ENCODE measurements at regions not wholly inside any gene's neighbourhood (a gene's known extent, or its start where the extent isn't known, plus 50 kb on each side); places are given as distances from the start of the nearest gene placed in this dataset.

GRCh38 chr2:146246736-146247523 lies 1597.9 kb upstream of the ACVR2A start:
- POLR2A ChIA-PET = no interaction called here
- intact Hi-C loops (cut with micrococcal nuclease) = no loop called here
- CTCF ChIA-PET = no interaction called here
- no peak for TF ChIP-seq CTCF (IDR thresholded peaks at IDR 0.05)
- ATAC-seq (ENCODE audit: low read depth) (no peak), DNase-seq (no peak)
- H3K27me3 Mint-ChIP-seq = no peaks in the 10 kb centered on the region
- H3K9me3 Mint-ChIP-seq = no peaks in the 10 kb centered on the region
- H3K4me1 Mint-ChIP-seq = peaks cover 2% of the 10 kb centered on the region
- no peak overlapping the region for H3K4me3 Mint-ChIP-seq
- no peaks in the 10 kb centered on the region for H3K36me3 Mint-ChIP-seq (ENCODE audit: low read depth)
- H3K27ac Mint-ChIP-seq = no peak overlapping the region

- DNase-seq (no peak), ATAC-seq (ENCODE audit: low read depth) (no peak)
- H3K27me3 Mint-ChIP-seq = no peaks in the 10 kb centered on the region
- intact Hi-C loops (cut with micrococcal nuclease) = no loop called here
- H3K27ac Mint-ChIP-seq = no peak overlapping the region
- ChIA-PET CTCF (no interaction called here), POLR2A (no interaction called here)
- no peak for TF ChIP-seq CTCF (IDR thresholded peaks at IDR 0.05)
- peaks cover 2% of the 10 kb centered on the region for H3K4me1 Mint-ChIP-seq
- H3K4me3 Mint-ChIP-seq = no peak overlapping the region
- H3K36me3 Mint-ChIP-seq (ENCODE audit: low read depth) = no peaks in the 10 kb centered on the region
- H3K9me3 Mint-ChIP-seq = no peaks in the 10 kb centered on the region
These were observed 1598.7 kb upstream of the ACVR2A start for GRCh38 chr2:146246002-146246735.

GRCh38 chr2:146244830-146245229 lies 1600.0 kb upstream of the ACVR2A start:
- POLR2A ChIA-PET = no interaction called here
- TF ChIP-seq CTCF (IDR thresholded peaks at IDR 0.05) = no peak

GRCh38 chr2:146244131-146244530 lies 1600.7 kb upstream of the ACVR2A start:
- no peak overlapping the region for H3K4me3 Mint-ChIP-seq
- peaks cover 2% of the 10 kb centered on the region for H3K4me1 Mint-ChIP-seq
- H3K36me3 Mint-ChIP-seq (ENCODE audit: low read depth) = no peaks in the 10 kb centered on the region
- ChIA-PET POLR2A (no interaction called here), CTCF (no interaction called here)
- H3K27me3 Mint-ChIP-seq = no peaks in the 10 kb centered on the region
- no peak overlapping the region for H3K27ac Mint-ChIP-seq
- no peaks in the 10 kb centered on the region for H3K9me3 Mint-ChIP-seq
- TF ChIP-seq CTCF (IDR thresholded peaks at IDR 0.05) = no peak
- DNase-seq (no peak), ATAC-seq (ENCODE audit: low read depth) (no peak)
- intact Hi-C loops (cut with micrococcal nuclease) = no loop called here

More at GRCh38 chr2:146244830-146245229, 1600.0 kb upstream of the ACVR2A start:
- no peaks in the 10 kb centered on the region for H3K9me3 Mint-ChIP-seq
- no peak for ATAC-seq (ENCODE audit: low read depth)
- no peaks in the 10 kb centered on the region for H3K36me3 Mint-ChIP-seq (ENCODE audit: low read depth)
- no peak for DNase-seq
- H3K4me3 Mint-ChIP-seq = no peak overlapping the region
- peaks cover 2% of the 10 kb centered on the region for H3K4me1 Mint-ChIP-seq
- intact Hi-C loops (cut with micrococcal nuclease) = no loop called here
- H3K27ac Mint-ChIP-seq = no peak overlapping the region
- H3K27me3 Mint-ChIP-seq = no peaks in the 10 kb centered on the region
- CTCF ChIA-PET = no interaction called here

GRCh38 chr2:146241023-146241422 lies 1603.8 kb upstream of the ACVR2A start:
- Mint-ChIP-seq H3K27me3 (no peaks in the 10 kb centered on the region), H3K9me3 (no peaks in the 10 kb centered on the region), H3K27ac (no peak overlapping the region), H3K4me1 (no peaks in the 10 kb centered on the region), H3K4me3 (no peak overlapping the region), H3K36me3 (ENCODE audit: low read depth) (no peaks in the 10 kb centered on the region)
- ATAC-seq (ENCODE audit: low read depth) (no peak), DNase-seq (no peak)
- ChIA-PET CTCF (no interaction called here), POLR2A (no interaction called here)
- intact Hi-C loops (cut with micrococcal nuclease) = no loop called here
- TF ChIP-seq CTCF (IDR thresholded peaks at IDR 0.05) = no peak
